ENCODE measurements at regions not wholly inside any gene's neighbourhood (a gene's known extent, or its start where the extent isn't known, plus 50 kb on each side); places are given as distances from the start of the nearest gene placed in this dataset.

DNA sequence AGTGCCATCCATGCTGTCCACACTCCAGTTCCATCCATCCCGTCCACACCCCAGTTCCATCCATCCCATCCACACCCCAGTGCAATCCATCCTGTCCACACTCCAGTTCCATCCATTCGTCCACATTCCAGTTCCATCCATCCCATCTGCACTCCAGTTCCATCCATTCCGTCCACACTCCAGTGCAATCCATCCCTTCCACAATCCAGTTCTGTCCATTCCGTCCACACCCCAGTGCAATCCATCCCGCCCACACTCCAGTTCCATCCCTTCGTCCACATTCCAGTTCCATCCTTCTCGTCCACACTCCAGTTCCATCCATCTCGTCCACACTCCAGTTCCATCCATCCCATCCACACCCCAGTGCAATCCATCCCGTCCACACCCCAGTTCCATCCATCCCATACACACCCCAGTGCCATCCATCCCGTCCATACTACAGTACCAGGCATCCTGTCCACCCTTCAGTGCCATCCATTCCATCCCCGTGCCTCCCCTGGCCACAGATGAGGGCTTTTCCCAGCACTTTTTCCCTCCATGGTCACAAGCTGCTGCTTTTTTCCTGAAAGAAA is 704.0 kb downstream of the BRD1 start:
- TF ChIP-seq, protein P1, sequence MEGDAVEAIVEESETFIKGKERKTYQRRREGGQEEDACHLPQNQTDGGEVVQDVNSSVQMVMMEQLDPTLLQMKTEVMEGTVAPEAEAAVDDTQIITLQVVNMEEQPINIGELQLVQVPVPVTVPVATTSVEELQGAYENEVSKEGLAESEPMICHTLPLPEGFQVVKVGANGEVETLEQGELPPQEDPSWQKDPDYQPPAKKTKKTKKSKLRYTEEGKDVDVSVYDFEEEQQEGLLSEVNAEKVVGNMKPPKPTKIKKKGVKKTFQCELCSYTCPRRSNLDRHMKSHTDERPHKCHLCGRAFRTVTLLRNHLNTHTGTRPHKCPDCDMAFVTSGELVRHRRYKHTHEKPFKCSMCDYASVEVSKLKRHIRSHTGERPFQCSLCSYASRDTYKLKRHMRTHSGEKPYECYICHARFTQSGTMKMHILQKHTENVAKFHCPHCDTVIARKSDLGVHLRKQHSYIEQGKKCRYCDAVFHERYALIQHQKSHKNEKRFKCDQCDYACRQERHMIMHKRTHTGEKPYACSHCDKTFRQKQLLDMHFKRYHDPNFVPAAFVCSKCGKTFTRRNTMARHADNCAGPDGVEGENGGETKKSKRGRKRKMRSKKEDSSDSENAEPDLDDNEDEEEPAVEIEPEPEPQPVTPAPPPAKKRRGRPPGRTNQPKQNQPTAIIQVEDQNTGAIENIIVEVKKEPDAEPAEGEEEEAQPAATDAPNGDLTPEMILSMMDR (IDR thresholded peaks at IDR 0.05; ENCODE audit: poor library complexity, severe bottlenecking), result no peak
- Histone ChIP-seq H3K9me3 (ENCODE audit: severe bottlenecking) (no peaks in the 10 kb centered on the region), H3K27me3 (ENCODE audit: insufficient read depth, poor library complexity, severe bottlenecking) (no peaks in the 10 kb centered on the region), H3K36me3 (ENCODE audit: low read depth) (no peaks in the 10 kb centered on the region), H3K4me3 (ENCODE audit: severe bottlenecking) (no peak overlapping the region), H3K27ac (ENCODE audit: poor library complexity, severe bottlenecking) (no peak overlapping the region), H3K4me1 (ENCODE audit: insufficient read depth, poor library complexity, severe bottlenecking) (no peaks in the 10 kb centered on the region)
- DNase-seq (ENCODE audit: low spot score), result no peak
- no peak for ATAC-seq (ENCODE audit: low read depth)

DNA sequence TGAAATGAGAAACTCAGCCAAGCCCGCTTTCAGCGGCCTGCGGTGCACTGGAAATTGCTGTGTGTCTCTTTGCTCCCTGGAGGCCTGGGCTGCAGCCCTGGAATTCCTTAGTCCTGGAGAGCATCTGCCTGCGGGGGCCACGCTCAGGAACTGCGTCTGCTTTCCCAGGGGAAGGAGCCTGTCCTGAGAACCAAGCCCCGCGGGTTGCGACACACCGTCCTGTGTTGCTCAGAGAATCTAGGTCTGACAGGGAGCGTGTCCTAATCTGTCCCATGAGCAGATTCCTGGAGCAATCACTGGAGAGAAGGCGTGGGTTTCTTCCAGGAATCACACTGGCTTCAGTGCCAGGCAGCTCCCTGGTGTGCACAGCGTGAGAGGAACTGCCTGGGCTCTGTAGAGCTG is 708.1 kb downstream of the BRD1 start:
- H3K4me1 ChIP-seq (ENCODE audit: insufficient read depth, poor library complexity, severe bottlenecking), result no peaks in the 10 kb centered on the region
- H3K4me3 ChIP-seq (ENCODE audit: severe bottlenecking), result no peak overlapping the region
- no peak overlapping the region for H3K27ac ChIP-seq (ENCODE audit: poor library complexity, severe bottlenecking)
- H3K27me3 ChIP-seq (ENCODE audit: insufficient read depth, poor library complexity, severe bottlenecking), result no peaks in the 10 kb centered on the region
- TF ChIP-seq, protein P1 (IDR thresholded peaks at IDR 0.05; ENCODE audit: poor library complexity, severe bottlenecking), result no peak
- H3K9me3 ChIP-seq (ENCODE audit: severe bottlenecking), result no peaks in the 10 kb centered on the region
- ATAC-seq (ENCODE audit: low read depth), result no peak
- H3K36me3 ChIP-seq (ENCODE audit: low read depth), result no peaks in the 10 kb centered on the region
- DNase-seq (ENCODE audit: low spot score), result no peak

DNA sequence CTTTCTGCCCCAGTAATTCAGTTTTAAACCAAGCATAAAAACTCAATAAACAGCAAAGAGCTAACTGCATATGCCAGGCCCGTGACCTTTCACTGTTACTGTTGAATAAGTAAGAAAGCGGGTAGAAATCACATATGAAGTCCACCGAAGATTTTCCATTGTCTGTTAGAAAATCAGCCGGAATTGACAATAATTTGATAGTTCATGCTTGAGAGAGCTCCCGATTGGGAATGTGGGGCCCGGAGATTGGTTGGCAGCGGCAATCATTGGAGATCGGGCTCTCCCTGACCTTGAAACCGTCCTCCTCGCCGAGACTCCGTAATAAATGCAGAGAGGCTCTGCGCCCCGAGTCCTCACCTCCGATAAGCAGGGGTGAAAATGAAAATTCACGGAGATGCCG is 709.6 kb downstream of the BRD1 start:
- no peak overlapping the region for H3K4me3 ChIP-seq (ENCODE audit: severe bottlenecking)
- H3K27me3 ChIP-seq (ENCODE audit: insufficient read depth, poor library complexity, severe bottlenecking), result no peaks in the 10 kb centered on the region
- DNase-seq (ENCODE audit: low spot score), result no peak
- no peaks in the 10 kb centered on the region for H3K9me3 ChIP-seq (ENCODE audit: severe bottlenecking)
- no peak for ATAC-seq (ENCODE audit: low read depth)
- no peaks in the 10 kb centered on the region for H3K36me3 ChIP-seq (ENCODE audit: low read depth)
- no peak overlapping the region for H3K27ac ChIP-seq (ENCODE audit: poor library complexity, severe bottlenecking)
- H3K4me1 ChIP-seq (ENCODE audit: insufficient read depth, poor library complexity, severe bottlenecking), result no peaks in the 10 kb centered on the region
- TF ChIP-seq, protein P1 (IDR thresholded peaks at IDR 0.05; ENCODE audit: poor library complexity, severe bottlenecking), result no peak

DNA sequence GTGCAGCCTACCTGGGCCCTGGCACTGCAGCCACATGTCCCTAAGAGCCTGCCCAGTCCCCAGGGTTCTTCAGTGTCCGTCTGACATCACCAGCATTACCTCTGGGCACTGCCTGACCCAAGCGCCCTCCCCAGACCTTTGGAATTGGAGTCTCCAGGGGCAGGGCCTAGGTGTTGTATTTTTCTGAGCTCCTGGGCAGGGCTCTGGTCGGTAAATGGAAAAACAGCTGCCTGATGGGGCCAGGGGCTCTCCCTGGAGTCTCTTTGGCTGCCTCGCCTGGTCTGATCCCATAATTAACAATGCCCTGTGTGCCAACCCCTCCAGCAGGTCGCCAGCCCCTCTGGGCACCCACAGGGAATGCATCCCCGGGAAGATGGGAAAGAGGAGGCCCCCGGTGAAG is 710.2 kb downstream of the BRD1 start:
- DNase-seq (ENCODE audit: low spot score), result no peak
- H3K27me3 ChIP-seq (ENCODE audit: insufficient read depth, poor library complexity, severe bottlenecking), result no peaks in the 10 kb centered on the region
- ATAC-seq (ENCODE audit: low read depth), result no peak
- TF ChIP-seq, protein P1 (IDR thresholded peaks at IDR 0.05; ENCODE audit: poor library complexity, severe bottlenecking), result no peak
- H3K4me3 ChIP-seq (ENCODE audit: severe bottlenecking), result no peak overlapping the region
- H3K36me3 ChIP-seq (ENCODE audit: low read depth), result no peaks in the 10 kb centered on the region
- H3K27ac ChIP-seq (ENCODE audit: poor library complexity, severe bottlenecking), result no peak overlapping the region
- no peaks in the 10 kb centered on the region for H3K4me1 ChIP-seq (ENCODE audit: insufficient read depth, poor library complexity, severe bottlenecking)
- H3K9me3 ChIP-seq (ENCODE audit: severe bottlenecking), result no peaks in the 10 kb centered on the region

DNA sequence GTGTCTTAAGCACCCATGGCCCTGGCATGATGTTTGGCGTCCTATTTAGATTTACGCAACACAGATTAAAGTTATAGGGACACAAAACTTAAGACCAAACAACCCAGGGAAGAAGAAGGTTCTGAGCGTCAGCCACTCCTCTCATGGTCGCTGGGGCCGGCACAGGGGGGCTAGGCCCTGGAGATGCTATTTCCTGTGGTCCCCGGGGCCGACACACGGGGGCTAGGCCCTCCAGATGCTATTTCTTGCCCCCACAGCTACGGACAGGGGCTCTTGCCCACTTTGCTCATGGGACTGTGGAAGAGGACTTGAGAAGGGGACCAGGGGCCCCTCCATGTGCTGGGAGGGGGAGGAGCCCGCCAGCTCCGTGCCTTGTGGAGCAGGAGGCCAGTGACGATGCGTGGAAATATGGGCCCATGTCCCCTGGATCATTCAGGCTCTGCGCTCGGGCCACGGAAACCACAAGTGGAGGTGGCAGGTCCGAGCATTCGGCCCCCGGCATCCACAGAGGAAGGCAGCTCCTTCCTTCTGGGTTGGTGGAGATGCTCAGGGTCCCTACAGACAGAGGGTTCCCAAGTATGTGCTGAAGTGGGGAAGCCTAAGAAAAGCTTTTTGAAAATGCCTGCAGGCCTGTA is 711.1 kb downstream of the BRD1 start:
- no peak for ATAC-seq (ENCODE audit: low read depth)
- H3K27me3 ChIP-seq (ENCODE audit: insufficient read depth, poor library complexity, severe bottlenecking), result no peaks in the 10 kb centered on the region
- TF ChIP-seq, protein P1 (IDR thresholded peaks at IDR 0.05; ENCODE audit: poor library complexity, severe bottlenecking), result no peak

More for the DNA sequence above, 711.1 kb downstream of the BRD1 start:
- Histone ChIP-seq H3K27ac (ENCODE audit: poor library complexity, severe bottlenecking) (no peak overlapping the region), H3K4me3 (ENCODE audit: severe bottlenecking) (no peak overlapping the region), H3K9me3 (ENCODE audit: severe bottlenecking) (no peaks in the 10 kb centered on the region), H3K36me3 (ENCODE audit: low read depth) (no peaks in the 10 kb centered on the region), H3K4me1 (ENCODE audit: insufficient read depth, poor library complexity, severe bottlenecking) (no peaks in the 10 kb centered on the region)
- no peak for DNase-seq (ENCODE audit: low spot score)
